SK-N-SH (cell line): ENCODE measurements at regions not wholly inside any gene's neighbourhood (a gene's known extent, or its start where the extent isn't known, plus 50 kb on each side); places are given as distances from the start of the nearest gene placed in this dataset.

Experiments used
- CTCF ChIA-PET: fragments of 300-600, 350-600 bp; formaldehyde crosslinking; extraction: SDS; loops from one replicate; lab custom pipeline; 2021; lab: Yijun Ruan, JAX
- POLR2A ChIA-PET: fragments of 350-600 bp; sonication (Branson Sonifier 250); formaldehyde crosslinking; extraction: SDS; loops from one replicate; lab custom pipeline; 2020; ENCODE audit warnings: antibody characterized with exemption, inconsistent platforms; lab: Yijun Ruan, JAX
- DNase-seq: peaks from one replicate; pipeline ENCODE4 v3.0.0; 2012
- H2AFZ ChIP-seq: fragments of 200-600 bp; sonication (generic); 2 replicates; pipeline ENCODE4 v1.8.1; 2016; ENCODE audit warnings: antibody characterized with exemption, mild to moderate bottlenecking, low read depth
- H3F3A ChIP-seq: fragments of 200-600 bp; sonication (generic); replicated peaks from 2 replicates; pipeline ENCODE3; 2016; ENCODE audit warnings: antibody characterized with exemption, mild to moderate bottlenecking; ENCODE audit not compliant: insufficient read depth
- H3K27ac ChIP-seq, 2 experiments: fragments of 200-500 bp in 1 of 2; fragments of 200-600 bp in 1 of 2; sonication (Bioruptor generic) in 1 of 2; sonication (generic), shearing (Covaris generic) in 1 of 2; 2 replicates each; pipeline versions ENCODE4 v1.5.1 to v1.6.1; 2014 to 2016; ENCODE audit warnings: low read depth in 2 of 2, inconsistent platforms in 1 of 2, low read length in 1 of 2, mild to moderate bottlenecking in 1 of 2, mixed read lengths in 1 of 2
- H3K27me3 ChIP-seq: fragments of 200-600 bp; sonication (generic), shearing (Covaris generic); 2 replicates; pipeline ENCODE4 v1.6.1; 2016; ENCODE audit warnings: mixed run types; ENCODE audit not compliant: insufficient read depth
- H3K36me3 ChIP-seq, 2 experiments: fragments of 200-500 bp in 1 of 2; fragments of 200-600 bp in 1 of 2; sonication (Bioruptor generic) in 1 of 2; sonication (generic) in 1 of 2; replicated peaks in 1 of 2; 2 replicates each; pipeline versions ENCODE3 to v1.5.1; 2014 to 2016; ENCODE audit warnings: low read length in 1 of 2, mild to moderate bottlenecking in 1 of 2; ENCODE audit not compliant: insufficient read depth in 2 of 2, control insufficient read depth in 1 of 2
- H3K4me1 ChIP-seq, 2 experiments: fragments of 200-500 bp in 1 of 2; fragments of 200-600 bp in 1 of 2; sonication (Bioruptor generic) in 1 of 2; sonication (generic), shearing (Covaris generic) in 1 of 2; 2 replicates each; pipeline versions ENCODE4 v1.5.1 to v1.6.1; 2014 to 2016; ENCODE audit warnings: low read depth in 1 of 2, low read length in 1 of 2, mixed run types in 1 of 2; ENCODE audit not compliant: insufficient read depth in 2 of 2, control insufficient read depth in 1 of 2
- H3K4me2 ChIP-seq: fragments of 200-600 bp; sonication (generic), shearing (Covaris generic); 2 replicates; pipeline ENCODE4 v1.6.1; 2017; ENCODE audit warnings: mixed run types
- H3K4me3 ChIP-seq, 2 experiments: fragments of 200-500 bp in 1 of 2; fragments of 200-600 bp in 1 of 2; sonication (Bioruptor generic) in 1 of 2; sonication (generic), shearing (Covaris generic) in 1 of 2; 2 replicates each; pipeline versions ENCODE4 v1.5.1 to v1.8.1; 2014 to 2016; ENCODE audit warnings: low read depth in 2 of 2, inconsistent platforms in 1 of 2, low read length in 1 of 2, mild to moderate bottlenecking in 1 of 2, mixed read lengths in 1 of 2, moderate library complexity in 1 of 2
- H3K79me2 ChIP-seq: fragments of 200-600 bp; sonication (generic); 2 replicates; pipeline ENCODE4 v1.8.1; 2017; ENCODE audit warnings: mild to moderate bottlenecking; ENCODE audit not compliant: insufficient read depth
- H3K9ac ChIP-seq: fragments of 200-600 bp; sonication (generic); 2 replicates; pipeline ENCODE4 v1.6.1; 2017; ENCODE audit warnings: mixed run types
- H3K9me2 ChIP-seq: fragments of 200-600 bp; sonication (generic); 2 replicates; pipeline ENCODE4 v1.6.1; 2017; ENCODE audit warnings: mixed run types
- H3K9me3 ChIP-seq: fragments of 200-600 bp; sonication (generic); 2 replicates; pipeline ENCODE4 v1.6.1; 2017; ENCODE audit warnings: mixed run types, mild to moderate bottlenecking, moderate library complexity
- H4K20me1 ChIP-seq: fragments of 200-600 bp; sonication (generic); 2 replicates; pipeline ENCODE4 v1.6.1; 2017; ENCODE audit warnings: mild to moderate bottlenecking, mixed run types; ENCODE audit not compliant: insufficient read depth
- CTCF ChIP-seq: fragments of 200-600 bp; sonication (generic); IDR thresholded peaks from 2 replicates; pipeline ENCODE4 v1.6.1; 2017; ENCODE audit warnings: antibody characterized with exemption, mild to moderate bottlenecking, moderate library complexity
- FOSL2 ChIP-seq: IDR thresholded peaks from 2 replicates; pipeline ENCODE4 v1.4.0; 2012; ENCODE audit warnings: low read depth, mild to moderate bottlenecking, moderate library complexity, borderline replicate concordance
- FOXJ3 ChIP-seq: sonication (generic); formaldehyde crosslinking; IDR thresholded peaks from 2 replicates; pipeline ENCODE4 v1.5.1; 2020; ENCODE audit warnings: mild to moderate bottlenecking, missing genetic modification reagents
- FOXM1 ChIP-seq: IDR thresholded peaks from 2 replicates; pipeline ENCODE4 v1.4.0; 2012; ENCODE audit warnings: low read depth, mild to moderate bottlenecking
- GATA2 ChIP-seq: sonication (generic); formaldehyde crosslinking; IDR thresholded peaks from 2 replicates; pipeline ENCODE4 v1.5.0; 2020; ENCODE audit warnings: mild to moderate bottlenecking, missing genetic modification reagents
- MAX ChIP-seq: IDR thresholded peaks from 2 replicates; pipeline ENCODE4 v1.4.0; 2012; ENCODE audit warnings: low read depth
- MXI1 ChIP-seq: IDR thresholded peaks from 2 replicates; pipeline ENCODE4 v1.6.1; 2012; ENCODE audit warnings: mild to moderate bottlenecking, low read depth, low read length, improper control_type of control experiment
- RAD21 ChIP-seq: IDR thresholded peaks from 2 replicates; pipeline ENCODE4 v1.6.1; 2012; ENCODE audit warnings: mild to moderate bottlenecking, low read length
- RFX5 ChIP-seq: IDR thresholded peaks from 2 replicates; pipeline ENCODE4 v1.6.1; 2012; ENCODE audit warnings: mild to moderate bottlenecking, improper control_type of control experiment, low read length
- SMC3 ChIP-seq: IDR thresholded peaks from 2 replicates; pipeline ENCODE4 v1.6.1; 2012; ENCODE audit warnings: low read depth, low read length, improper control_type of control experiment
- TCF12 ChIP-seq: IDR thresholded peaks from 2 replicates; pipeline ENCODE4 v1.4.0; 2012
- USF1 ChIP-seq: IDR thresholded peaks from 2 replicates; pipeline ENCODE4 v1.4.0; 2012; ENCODE audit warnings: low read depth, borderline replicate concordance
- YY1 ChIP-seq: IDR thresholded peaks from 2 replicates; pipeline ENCODE4 v1.4.0; 2012; ENCODE audit warnings: low read depth, mild to moderate bottlenecking
- ZBTB33 ChIP-seq: IDR thresholded peaks from 2 replicates; pipeline ENCODE4 v1.4.0; 2012; ENCODE audit warnings: low read depth, borderline replicate concordance
- WGBS: methylation state at CpG from one replicate; pipeline ENCODE4 v1.1.6; 2017; ENCODE audit warnings: low lambda C conversion rate; 5-methylcytosine and 5-hydroxymethylcytosine counted together
- TF ChIP-seq, protein P1 (sequence below): IDR thresholded peaks from 2 replicates; pipeline ENCODE4; 2012
- TF ChIP-seq, protein P2 (sequence below): IDR thresholded peaks from 2 replicates; pipeline ENCODE4 v1.6.1; 2012; ENCODE audit warnings: mild to moderate bottlenecking, low read depth, low read length, moderate library complexity
- TF ChIP-seq, protein P3 (sequence below): fragments of 150-350 bp; IDR thresholded peaks from 2 replicates; pipeline ENCODE4 v1.6.1; 2016; ENCODE audit warnings: mild to moderate bottlenecking, low read depth, low read length

- ChIA-PET CTCF (interaction anchor here (1.4 to 2.3 kb wide), 6 partner anchors 9 to 1113 kb away, joined by 3 to 6 read pairs (median 5); no protein-coding TSS in a partner anchor), POLR2A (no interaction called here)
- H3K27ac ChIP-seq = no peak overlapping the region
- no peaks in the 10 kb centered on the region for H3K9me2 ChIP-seq
- no peak overlapping the region for H3K9ac ChIP-seq
- H3K4me2 ChIP-seq = no peak overlapping the region
- no peaks in the 10 kb centered on the region for H3K9me3 ChIP-seq
- H3K36me3 ChIP-seq = no peaks in the 10 kb centered on the region
- H3K4me1 ChIP-seq = no peaks in the 10 kb centered on the region
- no peak for TF ChIP-seq RFX5
- TF ChIP-seq CTCF = peak; percentile 52
- TF ChIP-seq RAD21 = peak; percentile 23; the same call in 1 of the 2 replicates
- peak; percentile 24; the same call in 1 of the 2 replicates for TF ChIP-seq SMC3
- no peaks in the 10 kb centered on the region for H3K27me3 ChIP-seq
- 46% methylated on average over 2 of the region's 3 CpGs for WGBS
- no peaks in the 10 kb centered on the region for H3K79me2 ChIP-seq
- H3F3A ChIP-seq = no peaks in the 10 kb centered on the region
- no peaks in the 10 kb centered on the region for H4K20me1 ChIP-seq
- H2AFZ ChIP-seq = no peak overlapping the region
- no peak overlapping the region for H3K4me3 ChIP-seq
- peak; percentile 42 for DNase-seq
Measured at GRCh38 chr9:108535526-108535925, 320.3 kb downstream of the ACTL7B start.

DNA sequence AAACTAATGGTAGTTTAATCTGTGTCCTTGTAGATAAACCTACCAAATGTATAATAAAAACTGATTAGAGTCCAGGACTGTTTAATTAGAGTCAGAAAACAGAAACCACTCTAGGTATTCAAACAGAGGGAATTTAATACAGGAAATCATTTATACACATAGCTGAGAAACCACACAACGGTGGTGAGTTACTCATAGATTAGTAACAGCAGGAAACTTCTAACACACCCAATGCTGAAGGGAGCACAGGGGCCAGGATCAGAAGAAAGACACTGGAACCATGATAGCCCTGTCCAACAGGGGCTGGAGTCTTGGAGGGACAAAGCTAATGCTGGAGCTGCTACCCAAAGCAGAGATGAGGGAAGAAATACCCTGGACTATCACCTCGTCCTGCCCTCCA is 321.0 kb downstream of the ACTL7B start:
- no peaks in the 10 kb centered on the region for H3K27me3 ChIP-seq
- CTCF ChIA-PET = interaction anchor here (1.1 to 2.0 kb wide), 6 partner anchors 8 to 1113 kb away, joined by 3 to 6 read pairs (median 4); no protein-coding TSS in a partner anchor
- H3K36me3 ChIP-seq = no peaks in the 10 kb centered on the region
- H3K9me3 ChIP-seq = no peaks in the 10 kb centered on the region
- WGBS = 16% methylated on average over 2 of the region's 2 CpGs
- H3K9me2 ChIP-seq = no peaks in the 10 kb centered on the region
- no peaks in the 10 kb centered on the region for H3F3A ChIP-seq
- H3K79me2 ChIP-seq = no peaks in the 10 kb centered on the region
- H2AFZ ChIP-seq = no peak overlapping the region
- no peak overlapping the region for H3K27ac ChIP-seq
- H4K20me1 ChIP-seq = no peaks in the 10 kb centered on the region
- no peak overlapping the region for H3K9ac ChIP-seq
- H3K4me1 ChIP-seq = no peaks in the 10 kb centered on the region
- H3K4me2 ChIP-seq = no peak overlapping the region
- POLR2A ChIA-PET = no interaction called here
- H3K4me3 ChIP-seq = no peak overlapping the region
- no peak for DNase-seq
- TF ChIP-seq MAX (no peak), FOXJ3 (CRISPR knock-in tag) (no peak), TCF12 (no peak), ZBTB33 (no peak), GATA2 (CRISPR knock-in tag) (no peak), MXI1 (no peak), YY1 (no peak), FOSL2 (no peak; the same call in 1 of the 2 replicates), USF1 (no peak), FOXM1 (no peak), RFX5 (no peak)
- TF ChIP-seq, protein P1, sequence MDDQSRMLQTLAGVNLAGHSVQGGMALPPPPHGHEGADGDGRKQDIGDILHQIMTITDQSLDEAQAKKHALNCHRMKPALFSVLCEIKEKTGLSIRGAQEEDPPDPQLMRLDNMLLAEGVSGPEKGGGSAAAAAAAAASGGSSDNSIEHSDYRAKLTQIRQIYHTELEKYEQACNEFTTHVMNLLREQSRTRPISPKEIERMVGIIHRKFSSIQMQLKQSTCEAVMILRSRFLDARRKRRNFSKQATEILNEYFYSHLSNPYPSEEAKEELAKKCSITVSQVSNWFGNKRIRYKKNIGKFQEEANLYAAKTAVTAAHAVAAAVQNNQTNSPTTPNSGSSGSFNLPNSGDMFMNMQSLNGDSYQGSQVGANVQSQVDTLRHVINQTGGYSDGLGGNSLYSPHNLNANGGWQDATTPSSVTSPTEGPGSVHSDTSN = no peak
- TF ChIP-seq, protein P2, sequence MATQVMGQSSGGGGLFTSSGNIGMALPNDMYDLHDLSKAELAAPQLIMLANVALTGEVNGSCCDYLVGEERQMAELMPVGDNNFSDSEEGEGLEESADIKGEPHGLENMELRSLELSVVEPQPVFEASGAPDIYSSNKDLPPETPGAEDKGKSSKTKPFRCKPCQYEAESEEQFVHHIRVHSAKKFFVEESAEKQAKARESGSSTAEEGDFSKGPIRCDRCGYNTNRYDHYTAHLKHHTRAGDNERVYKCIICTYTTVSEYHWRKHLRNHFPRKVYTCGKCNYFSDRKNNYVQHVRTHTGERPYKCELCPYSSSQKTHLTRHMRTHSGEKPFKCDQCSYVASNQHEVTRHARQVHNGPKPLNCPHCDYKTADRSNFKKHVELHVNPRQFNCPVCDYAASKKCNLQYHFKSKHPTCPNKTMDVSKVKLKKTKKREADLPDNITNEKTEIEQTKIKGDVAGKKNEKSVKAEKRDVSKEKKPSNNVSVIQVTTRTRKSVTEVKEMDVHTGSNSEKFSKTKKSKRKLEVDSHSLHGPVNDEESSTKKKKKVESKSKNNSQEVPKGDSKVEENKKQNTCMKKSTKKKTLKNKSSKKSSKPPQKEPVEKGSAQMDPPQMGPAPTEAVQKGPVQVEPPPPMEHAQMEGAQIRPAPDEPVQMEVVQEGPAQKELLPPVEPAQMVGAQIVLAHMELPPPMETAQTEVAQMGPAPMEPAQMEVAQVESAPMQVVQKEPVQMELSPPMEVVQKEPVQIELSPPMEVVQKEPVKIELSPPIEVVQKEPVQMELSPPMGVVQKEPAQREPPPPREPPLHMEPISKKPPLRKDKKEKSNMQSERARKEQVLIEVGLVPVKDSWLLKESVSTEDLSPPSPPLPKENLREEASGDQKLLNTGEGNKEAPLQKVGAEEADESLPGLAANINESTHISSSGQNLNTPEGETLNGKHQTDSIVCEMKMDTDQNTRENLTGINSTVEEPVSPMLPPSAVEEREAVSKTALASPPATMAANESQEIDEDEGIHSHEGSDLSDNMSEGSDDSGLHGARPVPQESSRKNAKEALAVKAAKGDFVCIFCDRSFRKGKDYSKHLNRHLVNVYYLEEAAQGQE = no peak
- TF ChIP-seq, protein P3, sequence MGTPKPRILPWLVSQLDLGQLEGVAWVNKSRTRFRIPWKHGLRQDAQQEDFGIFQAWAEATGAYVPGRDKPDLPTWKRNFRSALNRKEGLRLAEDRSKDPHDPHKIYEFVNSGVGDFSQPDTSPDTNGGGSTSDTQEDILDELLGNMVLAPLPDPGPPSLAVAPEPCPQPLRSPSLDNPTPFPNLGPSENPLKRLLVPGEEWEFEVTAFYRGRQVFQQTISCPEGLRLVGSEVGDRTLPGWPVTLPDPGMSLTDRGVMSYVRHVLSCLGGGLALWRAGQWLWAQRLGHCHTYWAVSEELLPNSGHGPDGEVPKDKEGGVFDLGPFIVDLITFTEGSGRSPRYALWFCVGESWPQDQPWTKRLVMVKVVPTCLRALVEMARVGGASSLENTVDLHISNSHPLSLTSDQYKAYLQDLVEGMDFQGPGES = no peak
